Endothelial cell of umbilical vein (primary cell): ENCODE measurements at regions not wholly inside any gene's neighbourhood (a gene's known extent, or its start where the extent isn't known, plus 50 kb on each side); places are given as distances from the start of the nearest gene placed in this dataset.

Experiments used
- BruUV-seq: library from RNA; stranded (reverse); fragments of 400-500 nt; replicated peaks from 2 replicates; lab custom pipeline; 2021; lab: Mats Ljungman, UMichigan
- CTCF ChIA-PET: fragments of 300-600, 350-600 bp; sonication (Branson Sonifier 250); formaldehyde crosslinking; loops from one replicate; lab custom pipeline; 2021; ENCODE audit warnings: antibody characterized with exemption, inconsistent platforms; lab: Charles Lee
- POLR2A ChIA-PET: fragments of 300-600, 350-600 bp; sonication (Branson Sonifier 250); formaldehyde crosslinking; loops from one replicate; lab custom pipeline; 2021; ENCODE audit warnings: antibody characterized with exemption, inconsistent platforms; lab: Charles Lee
- DNase-seq: peaks from one replicate; pipeline ENCODE4 v3.0.0-alpha.2; 2011; ENCODE audit warnings: low read depth, low spot score
- FAIRE-seq: peaks from 2 replicates; lab custom pipeline; 2011; peaks lifted over from hg19 to GRCh38; lab: Jason Lieb, UNC
- H2AFZ ChIP-seq: 2 replicates; pipeline ENCODE4 v1.6.0; 2012; ENCODE audit warnings: low read depth, low read length, control low read depth, inconsistent platforms
- H3K27ac ChIP-seq: 2 replicates; pipeline ENCODE4 v1.5.1; 2011; ENCODE audit warnings: low read depth, mild to moderate bottlenecking, control low read depth, low read length, moderate library complexity; ENCODE audit not compliant: insufficient read depth
- H3K27me3 ChIP-seq, 2 experiments: 2 replicates each; pipeline versions ENCODE4 v1.6.0 to v1.6.1; 2011; ENCODE audit warnings: low read length in 2 of 2, mixed read lengths in 1 of 2; ENCODE audit not compliant: control insufficient read depth in 2 of 2, insufficient read depth in 2 of 2
- H3K36me3 ChIP-seq, 2 experiments: 2 replicates in 1 of 2; 3 replicates in 1 of 2; pipeline ENCODE4 v1.5.1; 2011; ENCODE audit warnings: low read length in 2 of 2, mild to moderate bottlenecking in 1 of 2, moderate library complexity in 1 of 2; ENCODE audit not compliant: control insufficient read depth in 2 of 2, insufficient read depth in 2 of 2; ENCODE audit errors: extremely low read depth in 1 of 2
- H3K4me1 ChIP-seq: 3 replicates; pipeline ENCODE4 v1.5.1; 2011; ENCODE audit warnings: mild to moderate bottlenecking, low read length; ENCODE audit not compliant: control insufficient read depth, insufficient read depth; ENCODE audit errors: extremely low read depth
- H3K4me2 ChIP-seq: 2 replicates; pipeline ENCODE4 v1.6.1; 2011; ENCODE audit warnings: low read length, control low read depth, mixed read lengths; ENCODE audit not compliant: insufficient read depth
- H3K4me3 ChIP-seq, 3 experiments: fragments of 200-600 bp in 1 of 3; sonication (generic), shearing (Covaris generic) in 1 of 3; replicated peaks in 1 of 3; 2 replicates each; pipeline ENCODE4 v1.5.1; 2011 to 2016; ENCODE audit warnings: control low read depth in 3 of 3, low read length in 3 of 3, mild to moderate bottlenecking in 2 of 3, inconsistent platforms in 1 of 3, low read depth in 1 of 3, moderate library complexity in 1 of 3; ENCODE audit not compliant: insufficient read depth in 1 of 3
- H3K79me2 ChIP-seq: 2 replicates; pipeline ENCODE4 v1.6.0; 2012; ENCODE audit warnings: low read length, inconsistent platforms; ENCODE audit not compliant: control insufficient read depth, insufficient read depth
- H3K9ac ChIP-seq: replicated peaks from 2 replicates; pipeline ENCODE3; 2011; ENCODE audit warnings: low read length, control low read depth; ENCODE audit not compliant: insufficient read depth; ENCODE audit errors: extremely low read depth
- H3K9me1 ChIP-seq: replicated peaks from 3 replicates; pipeline ENCODE4 v1.6.0; 2011; ENCODE audit warnings: mild to moderate bottlenecking, low read length; ENCODE audit not compliant: control insufficient read depth, insufficient read depth; ENCODE audit errors: extremely low read depth
- H3K9me3 ChIP-seq: replicated peaks from 2 replicates; pipeline ENCODE4 v1.5.1; 2012; ENCODE audit warnings: low read length, inconsistent platforms; ENCODE audit not compliant: control insufficient read depth, insufficient read depth
- H4K20me1 ChIP-seq: replicated peaks from 2 replicates; pipeline ENCODE3; 2011; ENCODE audit warnings: mild to moderate bottlenecking, low read length; ENCODE audit not compliant: control insufficient read depth, insufficient read depth; ENCODE audit errors: extremely low read depth
- EZH2 ChIP-seq: IDR thresholded peaks from 2 replicates; pipeline ENCODE4 v1.6.1; 2012; ENCODE audit warnings: borderline replicate concordance, low read depth, mild to moderate bottlenecking, moderate library complexity, low read length, inconsistent platforms; ENCODE audit not compliant: severe bottlenecking
- FOS ChIP-seq: IDR thresholded peaks from 2 replicates; pipeline ENCODE4 v1.6.1; 2011; ENCODE audit warnings: mild to moderate bottlenecking, low read length, moderate library complexity, borderline replicate concordance; ENCODE audit not compliant: insufficient read depth
- GATA2 ChIP-seq: IDR thresholded peaks from 2 replicates; pipeline ENCODE4 v1.7.0; 2011; ENCODE audit warnings: low read depth, mild to moderate bottlenecking, moderate library complexity, mixed read lengths, low read length; ENCODE audit not compliant: insufficient read length, insufficient read depth
- JUN ChIP-seq: IDR thresholded peaks from 2 replicates; pipeline ENCODE4 v1.6.1; 2011; ENCODE audit warnings: borderline replicate concordance, low read depth; ENCODE audit not compliant: insufficient read length, insufficient read depth
- MAX ChIP-seq: IDR thresholded peaks from 2 replicates; pipeline ENCODE4 v1.6.1; 2011; ENCODE audit not compliant: insufficient read depth, insufficient read length
- MYC ChIP-seq: IDR thresholded peaks from one replicate; pipeline ENCODE4 v1.6.1; 2011; ENCODE audit warnings: mild to moderate bottlenecking, low read depth, low read length
- POLR2A ChIP-seq: IDR thresholded peaks from 2 replicates; pipeline ENCODE4 v1.6.1; 2012; ENCODE audit warnings: low read depth, mild to moderate bottlenecking, control low read depth, low read length
- POLR2AphosphoS5 ChIP-seq: IDR thresholded peaks from 2 replicates; pipeline ENCODE4 v1.6.1; 2012; ENCODE audit warnings: low read depth, mild to moderate bottlenecking, control low read depth, low read length, moderate library complexity; ENCODE audit not compliant: insufficient read depth
- dilution Hi-C: fragments of 300-500 bp; cut with MboI; formaldehyde crosslinking; loops from one replicate; pipeline ENCODE4 v1.15.0; 2019; ENCODE audit warnings: low sequenced_read_pairs; ENCODE audit not compliant: extremely low pct_ligation_motif_present
- intact Hi-C: fragments of 100-400 bp; cut with micrococcal nuclease; formaldehyde crosslinking; loops from one replicate; pipeline ENCODE4 v1.10.0; 2022
- TF ChIP-seq, protein P1 (sequence below), 2 donors: IDR thresholded peaks; 1 replicate in 1 of 2; 2 replicates in 1 of 2; pipeline ENCODE4 v1.5.1; 2011; ENCODE audit warnings: low read length in 2 of 2, mild to moderate bottlenecking in 2 of 2, moderate library complexity in 2 of 2, control low read depth in 1 of 2, inconsistent platforms in 1 of 2, low read depth in 1 of 2; ENCODE audit not compliant: insufficient read depth in 1 of 2; ENCODE audit errors: extremely low read depth in 1 of 2

DNA sequence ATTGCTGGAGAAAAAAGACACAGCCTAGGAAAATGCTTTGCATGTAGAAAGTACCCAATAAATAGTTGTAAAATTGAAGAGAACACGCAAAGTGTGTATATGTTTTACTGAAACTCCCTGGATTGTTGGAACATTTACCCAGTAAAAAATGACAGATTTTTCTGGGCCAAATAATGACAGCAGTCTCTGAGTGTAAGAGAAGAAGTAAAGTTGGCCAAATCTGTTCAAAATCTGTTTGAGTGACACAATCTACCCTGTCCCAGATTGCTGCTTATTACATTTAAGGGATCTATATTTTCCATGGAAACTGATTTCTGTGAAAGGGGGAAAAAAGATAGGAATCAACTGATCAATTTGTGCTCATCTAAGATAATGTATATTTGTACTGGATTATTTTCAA is 267.9 kb downstream of the TUSC7 start:
- H3K9ac ChIP-seq = no peak overlapping the region
- H3K79me2 ChIP-seq = no peaks in the 10 kb centered on the region
- no peak overlapping the region for H3K4me2 ChIP-seq
- no peak overlapping the region for H3K27ac ChIP-seq
- no peaks in the 10 kb centered on the region for H3K9me3 ChIP-seq
- dilution Hi-C loops = no loop called here
- no peaks in the 10 kb centered on the region for H3K27me3 ChIP-seq
- DNase-seq (no peak), FAIRE-seq (no peak)
- H3K9me1 ChIP-seq = no peaks in the 10 kb centered on the region
- POLR2A ChIA-PET = no interaction called here
- H4K20me1 ChIP-seq = no peaks in the 10 kb centered on the region
- no peaks in the 10 kb centered on the region for H3K36me3 ChIP-seq
- no peak overlapping the region for H2AFZ ChIP-seq
- CTCF ChIA-PET = no interaction called here
- no peak overlapping the region for H3K4me3 ChIP-seq
- intact Hi-C loops = no loop called here
- H3K4me1 ChIP-seq = no peaks in the 10 kb centered on the region
- BruUV-seq = no TSS peak
- no peak for TF ChIP-seq MAX
- TF ChIP-seq MYC = no peak
- TF ChIP-seq POLR2A = no peak
- TF ChIP-seq POLR2AphosphoS5 = no peak
- TF ChIP-seq EZH2 = no peak
- TF ChIP-seq, protein P1, sequence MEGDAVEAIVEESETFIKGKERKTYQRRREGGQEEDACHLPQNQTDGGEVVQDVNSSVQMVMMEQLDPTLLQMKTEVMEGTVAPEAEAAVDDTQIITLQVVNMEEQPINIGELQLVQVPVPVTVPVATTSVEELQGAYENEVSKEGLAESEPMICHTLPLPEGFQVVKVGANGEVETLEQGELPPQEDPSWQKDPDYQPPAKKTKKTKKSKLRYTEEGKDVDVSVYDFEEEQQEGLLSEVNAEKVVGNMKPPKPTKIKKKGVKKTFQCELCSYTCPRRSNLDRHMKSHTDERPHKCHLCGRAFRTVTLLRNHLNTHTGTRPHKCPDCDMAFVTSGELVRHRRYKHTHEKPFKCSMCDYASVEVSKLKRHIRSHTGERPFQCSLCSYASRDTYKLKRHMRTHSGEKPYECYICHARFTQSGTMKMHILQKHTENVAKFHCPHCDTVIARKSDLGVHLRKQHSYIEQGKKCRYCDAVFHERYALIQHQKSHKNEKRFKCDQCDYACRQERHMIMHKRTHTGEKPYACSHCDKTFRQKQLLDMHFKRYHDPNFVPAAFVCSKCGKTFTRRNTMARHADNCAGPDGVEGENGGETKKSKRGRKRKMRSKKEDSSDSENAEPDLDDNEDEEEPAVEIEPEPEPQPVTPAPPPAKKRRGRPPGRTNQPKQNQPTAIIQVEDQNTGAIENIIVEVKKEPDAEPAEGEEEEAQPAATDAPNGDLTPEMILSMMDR (IDR thresholded peaks at IDR 0.05; ENCODE audit: extremely low read depth in 1 of 2, insufficient read depth in 1 of 2, low read depth in 1 of 2, low read length in 2 of 2) = no peak
- TF ChIP-seq GATA2 = no peak
- TF ChIP-seq JUN = no peak
- no peak for TF ChIP-seq FOS
